ENCODE measurements at regions not wholly inside any gene's neighbourhood (a gene's known extent, or its start where the extent isn't known, plus 50 kb on each side); places are given as distances from the start of the nearest gene placed in this dataset.

DNA sequence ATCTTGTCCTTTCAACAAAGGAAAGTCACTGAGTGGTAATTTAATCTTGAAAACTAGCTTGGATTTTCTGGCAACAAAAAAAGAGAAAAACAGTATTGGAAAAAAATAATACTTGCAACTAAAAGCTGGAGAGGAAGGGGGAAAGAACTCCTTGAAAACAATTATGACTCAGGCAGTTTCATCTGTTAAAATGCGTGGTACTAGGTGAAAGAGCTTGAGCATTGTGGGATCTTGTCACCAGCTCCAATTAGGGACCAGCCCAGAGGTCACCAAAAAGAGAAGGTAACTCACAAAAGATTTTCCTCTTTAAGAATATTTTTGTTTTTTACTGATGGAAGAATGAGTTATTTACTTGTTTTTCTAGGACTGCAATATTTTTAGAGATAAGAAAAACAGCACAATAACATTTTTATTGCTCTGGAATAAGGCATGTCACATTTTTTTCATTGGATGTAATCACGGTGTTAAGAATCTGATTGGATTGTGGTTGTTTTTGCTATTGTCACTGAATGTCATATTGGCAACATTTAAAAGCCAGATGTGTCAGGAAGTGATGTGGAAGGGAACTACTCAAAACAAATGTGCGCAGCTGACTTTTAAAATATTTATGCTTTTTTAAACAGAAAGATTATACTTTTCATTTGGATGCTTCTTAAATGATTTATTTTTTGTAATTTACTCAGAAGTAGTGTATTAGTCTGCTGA is 78.5 kb upstream of the ADAMTS5 start:
- TF ChIP-seq EZH2 (IDR thresholded peaks at IDR 0.05): no peak
- TF ChIP-seq, protein P1, sequence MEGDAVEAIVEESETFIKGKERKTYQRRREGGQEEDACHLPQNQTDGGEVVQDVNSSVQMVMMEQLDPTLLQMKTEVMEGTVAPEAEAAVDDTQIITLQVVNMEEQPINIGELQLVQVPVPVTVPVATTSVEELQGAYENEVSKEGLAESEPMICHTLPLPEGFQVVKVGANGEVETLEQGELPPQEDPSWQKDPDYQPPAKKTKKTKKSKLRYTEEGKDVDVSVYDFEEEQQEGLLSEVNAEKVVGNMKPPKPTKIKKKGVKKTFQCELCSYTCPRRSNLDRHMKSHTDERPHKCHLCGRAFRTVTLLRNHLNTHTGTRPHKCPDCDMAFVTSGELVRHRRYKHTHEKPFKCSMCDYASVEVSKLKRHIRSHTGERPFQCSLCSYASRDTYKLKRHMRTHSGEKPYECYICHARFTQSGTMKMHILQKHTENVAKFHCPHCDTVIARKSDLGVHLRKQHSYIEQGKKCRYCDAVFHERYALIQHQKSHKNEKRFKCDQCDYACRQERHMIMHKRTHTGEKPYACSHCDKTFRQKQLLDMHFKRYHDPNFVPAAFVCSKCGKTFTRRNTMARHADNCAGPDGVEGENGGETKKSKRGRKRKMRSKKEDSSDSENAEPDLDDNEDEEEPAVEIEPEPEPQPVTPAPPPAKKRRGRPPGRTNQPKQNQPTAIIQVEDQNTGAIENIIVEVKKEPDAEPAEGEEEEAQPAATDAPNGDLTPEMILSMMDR (IDR thresholded peaks at IDR 0.05): no peak
